B cell (primary cell): ENCODE measurements at regions not wholly inside any gene's neighbourhood (a gene's known extent, or its start where the extent isn't known, plus 50 kb on each side); places are given as distances from the start of the nearest gene placed in this dataset.

ENCODE experiments used
- ATAC-seq: fragments of 200-7000 bp; cut with Tn5 transposase; one replicate; pipeline ENCODE4 v1.10.0; 2021; ENCODE audit warnings: low read depth, mild to moderate bottlenecking, moderate number of reproducible peaks, moderate library complexity
- CTCF ChIA-PET: fragments of 350-600 bp; sonication (Branson Sonifier 250); formaldehyde crosslinking; loops from one replicate; lab custom pipeline; 2021; ENCODE audit warnings: antibody characterized with exemption, inconsistent platforms; lab: Charles Lee
- POLR2A ChIA-PET: fragments of 350-600 bp; sonication (Branson Sonifier 250); formaldehyde crosslinking; loops from one replicate; lab custom pipeline; 2021; ENCODE audit warnings: antibody characterized with exemption; lab: Charles Lee
- DNase-seq: peaks from one replicate; pipeline ENCODE4 v3.0.0; 2013
- H2AFZ ChIP-seq: 2 replicates; pipeline ENCODE4 v1.6.1; 2012; ENCODE audit warnings: mild to moderate bottlenecking, low read depth, low read length; ENCODE audit not compliant: insufficient read depth, poor library complexity, severe bottlenecking
- H3K27ac ChIP-seq, 2 donors: 1 replicate in 1 of 2; 2 replicates in 1 of 2; pipeline ENCODE4 v1.5.1; 2012 to 2013; ENCODE audit warnings: low read length in 2 of 2, mild to moderate bottlenecking in 2 of 2, moderate library complexity in 1 of 2
- H3K27me3 ChIP-seq, 4 experiments: fragments of 200-600 bp in 1 of 4; sonication (generic) in 1 of 4; replicated peaks in 1 of 4; 1 replicate in 2 of 4; 2 replicates in 2 of 4; pipeline versions ENCODE4 v1.6.1 to v1.7.0; 2013 to 2016; ENCODE audit warnings: low read length in 3 of 4, mild to moderate bottlenecking in 2 of 4, mixed read lengths in 1 of 4, moderate library complexity in 1 of 4; ENCODE audit not compliant: insufficient read depth in 4 of 4, control insufficient read depth in 3 of 4; ENCODE audit errors: control extremely low read depth in 1 of 4
- H3K36me3 ChIP-seq, 2 experiments: replicated peaks in 1 of 2; 1 replicate in 1 of 2; 2 replicates in 1 of 2; pipeline versions ENCODE4 v1.6.1 to v1.7.1; 2013; ENCODE audit warnings: low read length in 1 of 2; ENCODE audit not compliant: insufficient read depth in 2 of 2, control insufficient read depth in 1 of 2; ENCODE audit errors: control extremely low read depth in 1 of 2, extremely low read depth in 1 of 2
- H3K4me1 ChIP-seq, 2 donors: fragments of 200-600 bp in 1 of 2; sonication (generic) in 1 of 2; 1 replicate in 1 of 2; 2 replicates in 1 of 2; pipeline versions ENCODE4 v1.5.1 to v1.6.1; 2013 to 2017; ENCODE audit warnings: low read length in 2 of 2; ENCODE audit not compliant: control insufficient read depth in 2 of 2, insufficient read depth in 2 of 2
- H3K4me2 ChIP-seq: replicated peaks from 2 replicates; pipeline ENCODE3; 2012; ENCODE audit warnings: mild to moderate bottlenecking, low read depth, low read length; ENCODE audit not compliant: poor library complexity, severe bottlenecking
- H3K4me3 ChIP-seq, 5 experiments: fragments of 200-600 bp in 1 of 5; sonication (generic) in 1 of 5; 1 replicate in 3 of 5; 2 replicates in 2 of 5; pipeline versions ENCODE4 v1.5.1 to v1.7.0; 2011 to 2016; ENCODE audit warnings: low read length in 4 of 5, mild to moderate bottlenecking in 4 of 5, low read depth in 2 of 5, control low read depth in 1 of 5, moderate library complexity in 1 of 5; ENCODE audit not compliant: insufficient read depth in 1 of 5; ENCODE audit errors: control extremely low read depth in 1 of 5, extremely low read depth in 1 of 5
- H3K79me2 ChIP-seq: fragments of 200-600 bp; sonication (generic); one replicate; pipeline ENCODE4 v1.6.0; 2016; ENCODE audit warnings: low read length; ENCODE audit not compliant: control insufficient read depth, insufficient read depth
- H3K9ac ChIP-seq: fragments of 200-600 bp; sonication (generic); 2 replicates; pipeline ENCODE4 v1.6.1; 2017; ENCODE audit warnings: mild to moderate bottlenecking, low read length, moderate library complexity
- H3K9me3 ChIP-seq, 3 donors: one replicate each; pipeline versions ENCODE4 v1.6.1 to v1.7.1; 2013; ENCODE audit warnings: low read length in 2 of 3; ENCODE audit not compliant: control insufficient read depth in 2 of 3, insufficient read depth in 1 of 3; ENCODE audit errors: control extremely low read depth in 1 of 3
- H4K20me1 ChIP-seq: 2 replicates; pipeline ENCODE4 v1.6.0; 2012; ENCODE audit warnings: mild to moderate bottlenecking, low read length; ENCODE audit not compliant: insufficient read depth, control insufficient read depth, poor library complexity, severe bottlenecking
- H3K27ac Mint-ChIP-seq: one replicate; pipeline ENCODE4 v1.8.0; 2021; ENCODE audit warnings: mixed read lengths
- H3K27me3 Mint-ChIP-seq: one replicate; pipeline ENCODE4 v1.8.0; 2021; ENCODE audit warnings: mixed read lengths
- H3K4me1 Mint-ChIP-seq: one replicate; pipeline ENCODE4 v1.8.0; 2021; ENCODE audit warnings: mixed read lengths
- H3K4me3 Mint-ChIP-seq: one replicate; pipeline ENCODE4 v1.8.0; 2021; ENCODE audit warnings: mixed read lengths
- H3K9me3 Mint-ChIP-seq: one replicate; pipeline ENCODE4 v1.8.0; 2022; ENCODE audit warnings: mixed read lengths; ENCODE audit not compliant: insufficient read depth
- EZH2 ChIP-seq: IDR thresholded peaks from 2 replicates; pipeline ENCODE4 v1.6.1; 2012; ENCODE audit warnings: borderline replicate concordance, low read depth, mild to moderate bottlenecking, moderate library complexity, low read length; ENCODE audit not compliant: insufficient read depth, poor library complexity, severe bottlenecking
- WGBS: methylation state at CpG from one replicate; pipeline ENCODE4 v1.1.5; 2013; ENCODE audit warnings: missing lambda C conversion rate; ENCODE audit not compliant: insufficient coverage; 5-methylcytosine and 5-hydroxymethylcytosine counted together
- intact Hi-C: fragments of 100-400 bp; cut with micrococcal nuclease; formaldehyde crosslinking; loops from one replicate; pipeline ENCODE4 v1.10.0; 2022
- TF ChIP-seq, protein P1 (sequence below): fragments of 200-600 bp; IDR thresholded peaks from one replicate; pipeline ENCODE4 v1.8.0; 2022; ENCODE audit warnings: antibody characterized with exemption, mild to moderate bottlenecking

DNA sequence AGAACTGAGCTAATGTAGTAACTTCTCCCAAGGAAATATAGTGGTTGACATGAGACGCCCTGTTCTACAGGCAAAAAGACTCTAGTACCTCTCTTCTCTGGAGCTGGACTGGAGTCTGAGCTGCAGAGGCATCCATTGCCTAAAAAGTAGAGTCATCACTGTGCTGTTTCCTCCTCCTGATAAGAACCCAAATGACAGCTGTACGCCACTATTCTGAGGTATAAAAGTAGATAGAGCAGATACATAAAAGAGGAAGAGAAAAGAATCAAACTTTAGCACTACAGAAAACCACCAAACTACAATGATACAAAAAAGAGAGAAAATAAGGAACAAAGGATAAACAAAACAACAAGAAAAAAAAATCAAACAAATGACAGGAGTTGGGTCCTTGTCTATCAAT, 1568.8 kb downstream of the PLA2G4A start:
- Mint-ChIP-seq H3K27ac (no peak overlapping the region), H3K9me3 (peaks cover 3% of the 10 kb centered on the region), H3K27me3 (no peaks in the 10 kb centered on the region), H3K4me1 (no peaks in the 10 kb centered on the region), H3K4me3 (no peak overlapping the region)
- POLR2A ChIA-PET = no interaction called here
- no peak for TF ChIP-seq EZH2
- TF ChIP-seq, protein P1, sequence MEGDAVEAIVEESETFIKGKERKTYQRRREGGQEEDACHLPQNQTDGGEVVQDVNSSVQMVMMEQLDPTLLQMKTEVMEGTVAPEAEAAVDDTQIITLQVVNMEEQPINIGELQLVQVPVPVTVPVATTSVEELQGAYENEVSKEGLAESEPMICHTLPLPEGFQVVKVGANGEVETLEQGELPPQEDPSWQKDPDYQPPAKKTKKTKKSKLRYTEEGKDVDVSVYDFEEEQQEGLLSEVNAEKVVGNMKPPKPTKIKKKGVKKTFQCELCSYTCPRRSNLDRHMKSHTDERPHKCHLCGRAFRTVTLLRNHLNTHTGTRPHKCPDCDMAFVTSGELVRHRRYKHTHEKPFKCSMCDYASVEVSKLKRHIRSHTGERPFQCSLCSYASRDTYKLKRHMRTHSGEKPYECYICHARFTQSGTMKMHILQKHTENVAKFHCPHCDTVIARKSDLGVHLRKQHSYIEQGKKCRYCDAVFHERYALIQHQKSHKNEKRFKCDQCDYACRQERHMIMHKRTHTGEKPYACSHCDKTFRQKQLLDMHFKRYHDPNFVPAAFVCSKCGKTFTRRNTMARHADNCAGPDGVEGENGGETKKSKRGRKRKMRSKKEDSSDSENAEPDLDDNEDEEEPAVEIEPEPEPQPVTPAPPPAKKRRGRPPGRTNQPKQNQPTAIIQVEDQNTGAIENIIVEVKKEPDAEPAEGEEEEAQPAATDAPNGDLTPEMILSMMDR = no peak
- Histone ChIP-seq H3K9ac (no peak overlapping the region), H4K20me1 (no peaks in the 10 kb centered on the region), H3K79me2 (no peaks in the 10 kb centered on the region), H3K36me3 (no peaks in the 10 kb centered on the region), H3K4me2 (no peak overlapping the region), H3K27ac (no peak overlapping the region), H3K27me3 (no peaks in the 10 kb centered on the region), H3K9me3 (no peaks in the 10 kb centered on the region), H3K4me3 (no peak overlapping the region), H2AFZ (no peak overlapping the region), H3K4me1 (no peaks in the 10 kb centered on the region)
- 100% methylated on average over 1 of the region's 2 CpGs for WGBS
- intact Hi-C loops = no loop called here
- ATAC-seq (no peak), DNase-seq (no peak)
- CTCF ChIA-PET = no interaction called here

DNA sequence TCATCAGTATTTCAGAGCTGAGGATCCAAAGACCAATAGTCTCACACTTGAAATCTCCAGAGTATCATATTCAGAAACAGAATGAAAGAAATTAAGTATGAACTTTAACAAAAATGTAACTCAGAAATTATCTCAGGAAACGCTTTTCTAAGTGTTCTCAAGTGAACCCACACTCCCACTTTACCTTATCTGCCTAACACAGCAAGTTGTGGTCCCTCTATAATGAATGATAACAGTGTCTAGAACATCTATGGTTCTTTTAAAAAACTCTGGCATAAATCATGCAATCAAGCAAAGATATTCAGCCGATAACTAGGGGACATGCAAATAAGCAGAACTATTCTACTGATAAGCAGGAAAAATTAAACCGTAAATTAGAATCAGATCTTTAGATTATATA, 1574.2 kb downstream of the PLA2G4A start:
- Histone ChIP-seq H3K4me2 (no peak overlapping the region), H4K20me1 (no peaks in the 10 kb centered on the region), H3K9ac (no peak overlapping the region), H3K36me3 (no peaks in the 10 kb centered on the region), H3K4me3 (no peak overlapping the region), H3K9me3 (no peaks in the 10 kb centered on the region), H2AFZ (no peak overlapping the region), H3K27me3 (no peaks in the 10 kb centered on the region), H3K79me2 (no peaks in the 10 kb centered on the region), H3K27ac (no peak overlapping the region), H3K4me1 (no peaks in the 10 kb centered on the region)
- no CpG with 5 or more reads among the region's 3 CpGs for WGBS
- Mint-ChIP-seq H3K27ac (no peak overlapping the region), H3K4me3 (no peak overlapping the region), H3K4me1 (no peaks in the 10 kb centered on the region), H3K27me3 (no peaks in the 10 kb centered on the region), H3K9me3 (peaks cover 3% of the 10 kb centered on the region)
- no peak for ATAC-seq
- TF ChIP-seq, protein P1 = no peak
- TF ChIP-seq EZH2 = no peak
- no peak for DNase-seq
- ChIA-PET POLR2A (no interaction called here), CTCF (no interaction called here)
- intact Hi-C loops = no loop called here
